ENCODE measurements at regions not wholly inside any gene's neighbourhood (a gene's known extent, or its start where the extent isn't known, plus 50 kb on each side); places are given as distances from the start of the nearest gene placed in this dataset.

DNA sequence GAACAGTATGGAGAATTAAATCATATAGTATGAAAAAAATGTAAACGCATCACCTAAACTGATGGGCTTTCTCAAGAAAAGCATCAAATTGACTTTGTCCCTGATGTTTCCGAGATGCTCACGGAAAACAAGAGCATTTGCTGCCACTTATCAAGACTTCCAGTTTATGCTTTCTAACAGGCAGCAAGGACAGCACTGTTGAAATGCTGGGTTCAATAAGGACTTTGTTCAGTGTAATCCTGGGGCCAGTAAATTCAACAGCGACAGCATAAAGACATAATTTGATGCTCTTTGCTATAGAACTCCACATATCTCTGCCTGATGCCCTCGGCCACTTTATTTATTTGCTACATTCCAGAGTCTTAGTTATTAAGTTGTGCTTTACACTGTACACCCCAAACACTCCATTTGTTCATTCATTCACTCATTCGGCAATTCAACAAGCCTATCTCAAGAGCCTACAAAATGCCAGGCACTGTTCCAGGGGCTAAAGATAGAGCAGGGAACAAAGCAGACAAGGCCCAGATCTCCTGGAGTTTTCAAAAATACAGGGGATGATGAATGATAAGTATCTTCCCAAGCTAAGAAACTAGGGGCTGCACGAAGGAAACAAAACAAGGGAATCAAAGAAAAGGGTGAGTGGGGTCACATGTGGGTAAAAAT lies 294.6 kb downstream of the ZNF608 start:
- DNase-seq (ENCODE audit: low spot score) (no peak), ATAC-seq (ENCODE audit: low FRiP score) (no peak)
- TF ChIP-seq, protein P1, sequence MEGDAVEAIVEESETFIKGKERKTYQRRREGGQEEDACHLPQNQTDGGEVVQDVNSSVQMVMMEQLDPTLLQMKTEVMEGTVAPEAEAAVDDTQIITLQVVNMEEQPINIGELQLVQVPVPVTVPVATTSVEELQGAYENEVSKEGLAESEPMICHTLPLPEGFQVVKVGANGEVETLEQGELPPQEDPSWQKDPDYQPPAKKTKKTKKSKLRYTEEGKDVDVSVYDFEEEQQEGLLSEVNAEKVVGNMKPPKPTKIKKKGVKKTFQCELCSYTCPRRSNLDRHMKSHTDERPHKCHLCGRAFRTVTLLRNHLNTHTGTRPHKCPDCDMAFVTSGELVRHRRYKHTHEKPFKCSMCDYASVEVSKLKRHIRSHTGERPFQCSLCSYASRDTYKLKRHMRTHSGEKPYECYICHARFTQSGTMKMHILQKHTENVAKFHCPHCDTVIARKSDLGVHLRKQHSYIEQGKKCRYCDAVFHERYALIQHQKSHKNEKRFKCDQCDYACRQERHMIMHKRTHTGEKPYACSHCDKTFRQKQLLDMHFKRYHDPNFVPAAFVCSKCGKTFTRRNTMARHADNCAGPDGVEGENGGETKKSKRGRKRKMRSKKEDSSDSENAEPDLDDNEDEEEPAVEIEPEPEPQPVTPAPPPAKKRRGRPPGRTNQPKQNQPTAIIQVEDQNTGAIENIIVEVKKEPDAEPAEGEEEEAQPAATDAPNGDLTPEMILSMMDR (IDR thresholded peaks at IDR 0.05) = no peak

DNA sequence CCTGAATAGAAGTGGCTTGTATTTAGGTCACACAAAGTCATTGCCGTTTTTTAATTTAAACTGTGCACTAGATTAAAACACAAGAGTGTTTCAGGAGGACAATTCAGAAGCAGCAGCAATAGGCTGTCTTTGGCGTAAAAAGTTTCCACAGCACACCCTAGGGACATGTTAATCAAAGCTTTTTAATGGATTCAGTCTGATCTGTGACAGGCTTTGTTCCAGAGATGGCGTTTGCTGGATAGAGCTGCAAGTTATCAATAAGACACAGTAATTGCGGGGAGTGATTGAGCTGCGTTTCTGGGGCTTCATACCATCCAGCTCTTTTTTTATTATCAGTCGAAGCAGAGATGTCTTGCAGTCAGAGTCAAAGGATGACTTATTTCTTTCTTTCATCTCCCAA lies 300.3 kb downstream of the ZNF608 start:
- no peak for ATAC-seq (ENCODE audit: low FRiP score)
- TF ChIP-seq, protein P1 (IDR thresholded peaks at IDR 0.05) = no peak
- DNase-seq (ENCODE audit: low spot score) = no peak

DNA sequence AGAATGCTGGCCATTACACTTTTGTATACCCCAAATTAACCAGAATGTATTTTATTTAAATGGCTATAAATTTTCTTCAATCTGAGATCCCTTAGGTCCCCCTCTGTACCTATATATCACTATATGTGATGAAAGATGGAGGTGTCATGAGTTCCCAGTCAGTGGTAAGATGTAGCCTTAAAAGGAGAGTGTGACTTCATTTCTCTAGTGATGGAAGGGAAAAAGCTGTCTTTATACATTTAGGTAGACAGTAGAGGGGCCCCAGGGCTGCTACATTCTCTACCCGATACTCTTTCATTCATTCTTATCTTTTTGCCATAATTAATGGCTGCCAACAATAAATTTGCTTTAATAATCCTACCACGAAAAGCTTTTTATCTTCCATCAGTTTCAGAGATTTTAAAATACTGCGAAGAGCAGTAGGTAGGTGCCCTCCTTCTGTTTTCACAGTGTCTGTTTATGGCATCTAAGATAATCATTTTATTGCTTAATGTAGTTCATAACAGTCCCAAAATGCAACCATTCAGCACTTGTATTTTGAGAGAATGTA lies 301.3 kb downstream of the ZNF608 start:
- ATAC-seq (ENCODE audit: low FRiP score) (no peak), DNase-seq (ENCODE audit: low spot score) (no peak)
- TF ChIP-seq, protein P1 (IDR thresholded peaks at IDR 0.05) = no peak

DNA sequence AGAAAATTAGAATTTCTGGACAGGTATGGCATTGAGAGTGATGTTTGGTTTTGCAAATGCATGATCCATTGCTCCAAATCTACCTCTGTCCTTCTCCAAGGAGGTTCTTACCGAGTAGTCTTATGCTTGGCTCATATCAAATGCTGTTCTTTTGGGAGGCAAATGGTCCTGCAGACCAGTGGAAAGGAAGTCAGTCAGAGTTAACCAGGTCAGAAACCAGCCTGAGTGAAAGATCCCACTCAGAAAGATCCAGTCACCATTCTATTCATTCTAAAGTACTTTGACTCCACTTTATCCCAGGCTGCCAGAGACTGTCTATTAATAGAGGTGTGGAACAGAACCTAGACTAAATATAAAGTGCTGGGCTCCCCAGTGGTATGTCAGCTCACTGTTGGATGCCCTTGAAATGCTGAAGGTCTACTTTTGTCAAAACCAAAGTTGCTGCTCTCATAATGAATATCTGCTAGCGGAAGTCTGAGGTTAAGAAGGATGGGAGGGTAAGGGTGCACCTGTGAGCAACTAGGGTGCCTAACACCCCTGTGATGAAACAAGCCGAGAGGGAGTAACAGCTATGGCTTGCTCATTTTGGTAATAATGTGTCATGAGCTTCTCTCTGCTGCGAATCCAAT lies 302.2 kb downstream of the ZNF608 start:
- no peak for ATAC-seq (ENCODE audit: low FRiP score)
- no peak for DNase-seq (ENCODE audit: low spot score)
- TF ChIP-seq, protein P1 (IDR thresholded peaks at IDR 0.05) = no peak

DNA sequence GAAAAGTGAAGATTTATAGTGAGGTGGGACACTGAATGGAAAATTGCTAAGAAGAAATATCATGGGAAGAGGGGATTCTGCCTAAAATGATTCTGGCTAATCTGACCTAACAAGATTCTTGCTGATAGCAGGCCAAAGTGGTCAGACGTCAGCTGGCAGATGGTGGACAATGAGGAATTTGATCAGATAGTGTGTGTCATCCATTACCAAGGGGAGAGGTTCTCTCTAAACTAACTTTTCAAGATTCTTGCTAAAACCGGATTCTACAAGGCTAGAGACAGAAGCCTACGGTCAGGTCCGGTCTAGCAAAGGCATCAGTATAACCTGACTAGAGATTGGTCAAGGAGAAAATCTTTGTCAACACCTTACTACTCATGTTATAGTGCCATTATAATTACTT lies 306.0 kb downstream of the ZNF608 start:
- DNase-seq (ENCODE audit: low spot score) (no peak), ATAC-seq (ENCODE audit: low FRiP score) (no peak)
- TF ChIP-seq, protein P1 (IDR thresholded peaks at IDR 0.05) = no peak

DNA sequence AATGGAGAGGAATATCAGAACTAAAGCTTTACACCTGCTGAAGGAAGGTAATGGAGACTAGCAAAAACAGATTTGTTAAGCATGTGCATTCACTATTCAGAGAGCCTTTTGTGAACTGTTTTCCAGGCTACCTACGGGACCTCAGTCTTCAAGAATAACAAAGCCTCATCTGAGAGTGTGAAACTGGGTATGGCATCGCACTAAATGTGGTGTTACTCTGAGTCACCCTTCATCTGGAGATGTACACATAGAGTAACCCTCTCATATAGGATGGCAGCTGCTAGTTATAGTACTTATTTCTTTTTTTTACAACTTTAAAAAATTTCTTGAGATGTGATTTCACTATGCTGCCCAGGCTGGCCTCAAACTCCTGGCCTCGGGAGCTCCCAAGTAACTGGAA lies 306.8 kb downstream of the ZNF608 start:
- DNase-seq (ENCODE audit: low spot score) (no peak), ATAC-seq (ENCODE audit: low FRiP score) (no peak)

More for the DNA sequence above, 306.8 kb downstream of the ZNF608 start:
- TF ChIP-seq, protein P1 (IDR thresholded peaks at IDR 0.05) = no peak

Data from omental fat pad (tissue), 3 donors.